ENCODE measurements at regions not wholly inside any gene's neighbourhood (a gene's known extent, or its start where the extent isn't known, plus 50 kb on each side); places are given as distances from the start of the nearest gene placed in this dataset.

GRCh38 chr6:9594746-9595145 lies 820.1 kb downstream of the TFAP2A start:
- no peak overlapping the region for H2BK5ac ChIP-seq (ENCODE audit: low read depth, low read length, poor library complexity, severe bottlenecking)
- no peaks in the 10 kb centered on the region for H3K27me3 ChIP-seq (ENCODE audit: control insufficient read depth, insufficient read depth, low read length)
- H2BK15ac ChIP-seq (ENCODE audit: low read depth, low read length), result no peak overlapping the region
- no peak overlapping the region for H3K23ac ChIP-seq (ENCODE audit: low read depth, low read length)
- no peak overlapping the region for H4K5ac ChIP-seq (ENCODE audit: low read depth, low read length)
- H3K36me3 ChIP-seq (ENCODE audit: control insufficient read depth, insufficient read depth, low read length), result no peaks in the 10 kb centered on the region
- POLR2A ChIA-PET (ENCODE audit: unreplicated experiment), result no interaction called here
- no peak overlapping the region for H3K4me3 ChIP-seq (ENCODE audit: insufficient read depth, low read depth, low read length)
- no peak overlapping the region for H2BK120ac ChIP-seq (ENCODE audit: low read depth, low read length)
- no peak overlapping the region for H4K8ac ChIP-seq (ENCODE audit: low read depth in 2 of 2, low read length in 2 of 2)
- no TSS peak for BruUV-seq (replicated peaks)
- no peaks in the 10 kb centered on the region for H3K4me1 ChIP-seq (ENCODE audit: control insufficient read depth, insufficient read depth, low read length)
- no peak overlapping the region for H3K4ac ChIP-seq (ENCODE audit: low read depth, low read length)
- DNase-seq, result no peak
- in situ Hi-C loops (cut with MboI; ENCODE audit: low sequenced_read_pairs), result no loop called here
- H2AFZ ChIP-seq (replicated peaks; ENCODE audit: low read length, poor library complexity), result no peak overlapping the region
- no peak overlapping the region for H3K18ac ChIP-seq (ENCODE audit: low read depth, low read length)
- no peaks in the 10 kb centered on the region for H4K20me1 ChIP-seq (ENCODE audit: insufficient read depth, low read length)
- H2BK20ac ChIP-seq (ENCODE audit: low read depth, low read length), result no peak overlapping the region
- ATAC-seq (ENCODE audit: low read depth), result no peak
- H3K9me1 ChIP-seq (ENCODE audit: insufficient read depth, low read length), result no peaks in the 10 kb centered on the region
- intact Hi-C loops (cut with micrococcal nuclease), result no loop called here
- H3K56ac ChIP-seq (ENCODE audit: extremely low read depth, insufficient read depth, low read length), result no peak overlapping the region
- WGBS, 2 experiments (ENCODE audit: extremely low coverage in 2 of 2, insufficient read length in 1 of 2), result no CpG with 5 or more reads among the region's 2 CpGs
- H3K79me1 ChIP-seq (ENCODE audit: low read depth in 1 of 2, low read length in 2 of 2), result no peaks in the 10 kb centered on the region
- H3K14ac ChIP-seq (replicated peaks; ENCODE audit: low read depth, low read length), result no peak overlapping the region
- no peak overlapping the region for H2AK9ac ChIP-seq (replicated peaks; ENCODE audit: low read depth, low read length, poor library complexity)
- no peak overlapping the region for H2AK5ac ChIP-seq (ENCODE audit: low read depth, low read length)
- no peak overlapping the region for H3K4me2 ChIP-seq (ENCODE audit: low read depth, low read length)
- dilution Hi-C loops (cut with HindIII; ENCODE audit: low sequenced_read_pairs, unreplicated experiment), result no loop called here
- no peak overlapping the region for H3K27ac ChIP-seq (ENCODE audit: insufficient read depth, low read length)
- H3K9me3 ChIP-seq (ENCODE audit: control insufficient read depth, insufficient read depth, low read length), result no peaks in the 10 kb centered on the region
- no peak for TF ChIP-seq MAZ (IDR thresholded peaks at IDR 0.05; ENCODE audit: borderline replicate concordance, low read depth, low read length)
- no peak for TF ChIP-seq ELK1 (IDR thresholded peaks at IDR 0.05; ENCODE audit: borderline replicate concordance, low read depth, low read length)
- TF ChIP-seq RCOR1 (IDR thresholded peaks at IDR 0.05; ENCODE audit: insufficient replicate concordance, low read length), result no peak
- no peak for TF ChIP-seq FOS (IDR thresholded peaks at IDR 0.05; ENCODE audit: low read depth, low read length)
- no peak for TF ChIP-seq NFE2L2 (IDR thresholded peaks at IDR 0.05; ENCODE audit: low read depth, low read length)
- TF ChIP-seq CHD1 (IDR thresholded peaks at IDR 0.05; ENCODE audit: low read depth, low read length), result no peak
- no peak for TF ChIP-seq RFX5 (IDR thresholded peaks at IDR 0.05; ENCODE audit: low read depth, low read length)
- no peak for TF ChIP-seq BHLHE40 (IDR thresholded peaks at IDR 0.05; ENCODE audit: low read depth, low read length)
- TF ChIP-seq RAD21 (IDR thresholded peaks at IDR 0.05; ENCODE audit: low read length), result no peak
- no peak for TF ChIP-seq MAFK (IDR thresholded peaks at IDR 0.05; ENCODE audit: low read depth, low read length)
- TF ChIP-seq POLR2A (IDR thresholded peaks at IDR 0.05; ENCODE audit: low read depth, low read length), result no peak
- no peak for TF ChIP-seq USF2 (IDR thresholded peaks at IDR 0.05; ENCODE audit: low read depth, low read length)
- TF ChIP-seq SMC3 (IDR thresholded peaks at IDR 0.05; ENCODE audit: low read depth, low read length), result no peak
- no peak for TF ChIP-seq MXI1 (IDR thresholded peaks at IDR 0.05; ENCODE audit: borderline replicate concordance, low read depth, low read length)
- no peak for TF ChIP-seq CEBPB (IDR thresholded peaks at IDR 0.05; ENCODE audit: low read depth, low read length)
- TF ChIP-seq CTCF (conservative IDR thresholded peaks at IDR 0.05; ENCODE audit: low read depth, low read length), result no peak
- no peak overlapping the region for H4K91ac ChIP-seq (ENCODE audit: insufficient read depth, low read depth, low read length)
- CTCF ChIA-PET, result no interaction called here
- no peak overlapping the region for H3K9ac ChIP-seq (ENCODE audit: low read depth, low read length)
